GM12878 (cell line): ENCODE measurements at regions not wholly inside any gene's neighbourhood (a gene's known extent, or its start where the extent isn't known, plus 50 kb on each side); places are given as distances from the start of the nearest gene placed in this dataset.

Source experiments
- ATAC-seq: fragments of 200-7000 bp; cut with Tn5 transposase; 3 replicates; pipeline ENCODE4 v1.9.1; 2020; ENCODE audit warnings: mild to moderate bottlenecking, moderate library complexity
- BruUV-seq: library from RNA; stranded (reverse); fragments of 400-500 nt; replicated peaks from 2 replicates; lab custom pipeline; 2021; lab: Mats Ljungman, UMichigan
- CTCF ChIA-PET: fragments of 300-600 bp; sonication (Branson Sonifier 250); formaldehyde crosslinking; extraction: SDS; loops from one replicate; lab custom pipeline; 2021; ENCODE audit warnings: inconsistent platforms; lab: Yijun Ruan, JAX
- POLR2A ChIA-PET: fragments of 350-600 bp; formaldehyde crosslinking; extraction: SDS; loops from one replicate; lab custom pipeline; 2021; ENCODE audit warnings: inconsistent platforms; lab: Charles Lee
- RAD21 ChIA-PET: fragments of 300-600 bp; sonication (Branson Sonifier 250); formaldehyde crosslinking; loops from one replicate; lab custom pipeline; 2023; ENCODE audit warnings: antibody characterized with exemption; ENCODE audit not compliant: unreplicated experiment; lab: Charles Lee
- SMC1A ChIA-PET: fragments of 300-600 bp; sonication (Branson Sonifier 250); formaldehyde crosslinking; loops from one replicate; lab custom pipeline; 2023; ENCODE audit not compliant: unreplicated experiment, uncharacterized antibody; lab: Charles Lee
- DNase-seq: peaks from one replicate; pipeline ENCODE4 v3.0.0-alpha.2; 2011; ENCODE audit warnings: low read depth, low spot score
- FAIRE-seq: peaks from 3 replicates; lab custom pipeline; 2011; peaks lifted over from hg19 to GRCh38; lab: Jason Lieb, UNC
- H2AFZ ChIP-seq: 2 replicates; pipeline ENCODE4 v1.6.0; 2011; ENCODE audit warnings: low read depth, low read length, control low read depth; ENCODE audit not compliant: control insufficient read depth
- H3K27ac ChIP-seq: 2 replicates; pipeline ENCODE4 v1.5.1; 2011; ENCODE audit warnings: control low read depth; ENCODE audit not compliant: control insufficient read depth, insufficient read depth
- H3K27me3 ChIP-seq, 2 experiments: replicated peaks in 1 of 2; 2 replicates each; pipeline versions ENCODE4 v1.6.0 to v1.6.1; 2011; ENCODE audit warnings: low read length in 1 of 2; ENCODE audit not compliant: control insufficient read depth in 2 of 2, insufficient read depth in 2 of 2
- H3K36me3 ChIP-seq, 2 experiments: 2 replicates each; pipeline ENCODE4 v1.5.1; 2011; ENCODE audit warnings: low read length in 1 of 2; ENCODE audit not compliant: control insufficient read depth in 2 of 2, insufficient read depth in 2 of 2
- H3K4me1 ChIP-seq: 2 replicates; pipeline ENCODE4 v1.6.1; 2011; ENCODE audit warnings: mild to moderate bottlenecking, low read length, moderate library complexity, mixed read lengths; ENCODE audit not compliant: control insufficient read depth, insufficient read depth
- H3K4me2 ChIP-seq: 2 replicates; pipeline ENCODE4 v1.6.0; 2011; ENCODE audit warnings: control low read depth; ENCODE audit not compliant: control insufficient read depth, insufficient read depth
- H3K4me3 ChIP-seq: fragments of 200-600 bp; sonication (generic); 2 replicates; pipeline ENCODE4 v1.5.1; 2016
- H3K79me2 ChIP-seq: 2 replicates; pipeline ENCODE4 v1.6.0; 2011; ENCODE audit warnings: low read length; ENCODE audit not compliant: control insufficient read depth, insufficient read depth
- H3K9ac ChIP-seq: 2 replicates; pipeline ENCODE4 v1.8.0; 2011; ENCODE audit warnings: low read length, control low read depth, mixed read lengths; ENCODE audit not compliant: control insufficient read depth, insufficient read depth
- H3K9me3 ChIP-seq: replicated peaks from 3 replicates; pipeline ENCODE4 v1.5.1; 2011; ENCODE audit warnings: mild to moderate bottlenecking, low read length; ENCODE audit not compliant: control insufficient read depth, insufficient read depth
- H4K20me1 ChIP-seq: 2 replicates; pipeline ENCODE4 v1.6.0; 2011; ENCODE audit not compliant: control insufficient read depth, insufficient read depth
- CHD1 ChIP-seq: IDR thresholded peaks from 2 replicates; pipeline ENCODE4 v1.6.1; 2012; ENCODE audit warnings: low read depth, low read length, improper control_type of control experiment
- CREB1 ChIP-seq: IDR thresholded peaks from 2 replicates; pipeline ENCODE4 v1.6.1; 2012; ENCODE audit warnings: low read depth, mild to moderate bottlenecking, inconsistent platforms
- HCFC1 ChIP-seq: fragments of 150-350 bp; IDR thresholded peaks from 2 replicates; pipeline ENCODE4 v1.6.1; 2014; ENCODE audit warnings: low read length
- JUND ChIP-seq: IDR thresholded peaks from 2 replicates; pipeline ENCODE4 v1.6.1; 2012; ENCODE audit warnings: low read depth, mild to moderate bottlenecking, low read length, improper control_type of control experiment, moderate library complexity
- MEF2A ChIP-seq: IDR thresholded peaks from 2 replicates; pipeline ENCODE4 v1.6.1; 2011; ENCODE audit warnings: low read depth, mild to moderate bottlenecking, low read length, moderate library complexity; ENCODE audit not compliant: insufficient read depth
- NFYB ChIP-seq: IDR thresholded peaks from 2 replicates; pipeline ENCODE4 v1.6.1; 2011; ENCODE audit warnings: low read depth, mild to moderate bottlenecking, low read length, improper control_type of control experiment, moderate library complexity; ENCODE audit not compliant: insufficient read depth
- PAX5 ChIP-seq: IDR thresholded peaks from 2 replicates; pipeline ENCODE4 v1.6.1; 2011; ENCODE audit warnings: low read depth, low read length, borderline replicate concordance
- TAF1 ChIP-seq: IDR thresholded peaks from 2 replicates; pipeline ENCODE4 v1.6.1; 2011; ENCODE audit warnings: mild to moderate bottlenecking, low read depth, low read length, borderline replicate concordance
- TBL1XR1 ChIP-seq: IDR thresholded peaks from 2 replicates; pipeline ENCODE4 v1.6.1; 2012; ENCODE audit warnings: low read depth, low read length, improper control_type of control experiment
- WGBS: methylation state at CpG from one replicate; pipeline ENCODE4 v1.1.6; 2016; ENCODE audit warnings: low lambda C conversion rate; ENCODE audit not compliant: insufficient replicate concordance, insufficient coverage; ENCODE audit errors: missing lambda C conversion rate; 5-methylcytosine and 5-hydroxymethylcytosine counted together
- in situ Hi-C: fragments of 300-500 bp; cut with MboI; formaldehyde crosslinking; loops from 9 replicates; pipeline ENCODE4 v1.14.3; 2018; ENCODE audit warnings: mixed read lengths
- intact Hi-C: fragments of 100-400 bp; cut with micrococcal nuclease; formaldehyde crosslinking; loops from one replicate; pipeline ENCODE4 v1.14.2; 2022; ENCODE audit not compliant: unreplicated experiment
- TF ChIP-seq, protein P1 (sequence below): fragments of 450-650 bp; IDR thresholded peaks from 2 replicates; pipeline ENCODE4 v1.6.1; 2014; ENCODE audit warnings: mild to moderate bottlenecking
- TF ChIP-seq, protein P2 (sequence below): IDR thresholded peaks from 2 replicates; pipeline ENCODE4 v1.6.1; 2012; ENCODE audit warnings: mild to moderate bottlenecking, low read depth, low read length

DNA sequence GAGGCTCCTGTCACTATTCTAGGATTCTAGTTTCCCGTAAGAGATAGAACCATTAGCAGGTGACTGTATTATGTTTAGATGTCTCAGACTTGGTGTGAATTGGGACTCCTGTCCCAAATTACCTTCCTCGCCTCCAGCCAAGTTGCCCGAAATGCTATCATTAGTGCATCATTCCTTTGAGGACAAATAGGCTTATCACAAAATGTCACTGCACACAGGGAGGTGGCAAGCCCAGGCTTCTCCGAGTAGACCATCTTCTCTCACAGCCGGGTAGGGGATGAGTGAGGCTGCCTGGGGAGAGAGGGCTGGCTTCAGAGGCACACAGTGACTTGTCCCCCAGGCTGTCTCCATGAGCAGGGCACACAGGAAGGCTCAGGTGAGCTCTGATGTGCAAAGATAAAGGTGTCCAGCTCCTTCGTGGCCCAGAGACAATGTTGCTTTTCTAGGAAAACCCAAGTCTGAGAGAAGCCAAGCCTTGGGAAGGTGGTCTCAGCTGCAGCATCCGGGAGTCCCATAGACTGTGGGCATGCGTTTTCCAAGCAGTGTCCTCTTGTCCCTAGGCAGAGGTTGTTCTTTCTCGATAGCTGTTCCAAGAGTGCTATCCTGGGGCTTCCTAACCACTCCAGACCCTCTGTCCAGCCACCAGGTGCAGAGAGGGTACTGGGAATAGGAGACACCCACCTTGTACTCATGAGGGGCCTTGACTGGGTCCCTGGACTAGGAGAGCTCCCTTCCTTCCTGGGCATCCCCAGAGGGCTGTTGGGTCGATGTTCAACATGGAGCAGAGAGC is 163.1 kb upstream of the TSHZ3 start:
- FAIRE-seq = no peak
- no peaks in the 10 kb centered on the region for H3K79me2 ChIP-seq
- POLR2A ChIA-PET = no interaction called here
- ATAC-seq = no peak
- TF ChIP-seq PAX5 = no peak
- TF ChIP-seq, protein P1, sequence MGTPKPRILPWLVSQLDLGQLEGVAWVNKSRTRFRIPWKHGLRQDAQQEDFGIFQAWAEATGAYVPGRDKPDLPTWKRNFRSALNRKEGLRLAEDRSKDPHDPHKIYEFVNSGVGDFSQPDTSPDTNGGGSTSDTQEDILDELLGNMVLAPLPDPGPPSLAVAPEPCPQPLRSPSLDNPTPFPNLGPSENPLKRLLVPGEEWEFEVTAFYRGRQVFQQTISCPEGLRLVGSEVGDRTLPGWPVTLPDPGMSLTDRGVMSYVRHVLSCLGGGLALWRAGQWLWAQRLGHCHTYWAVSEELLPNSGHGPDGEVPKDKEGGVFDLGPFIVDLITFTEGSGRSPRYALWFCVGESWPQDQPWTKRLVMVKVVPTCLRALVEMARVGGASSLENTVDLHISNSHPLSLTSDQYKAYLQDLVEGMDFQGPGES = no peak
- no peak for TF ChIP-seq TAF1
- no peak for TF ChIP-seq MEF2A
- no peak for TF ChIP-seq JUND
- TF ChIP-seq, protein P2, sequence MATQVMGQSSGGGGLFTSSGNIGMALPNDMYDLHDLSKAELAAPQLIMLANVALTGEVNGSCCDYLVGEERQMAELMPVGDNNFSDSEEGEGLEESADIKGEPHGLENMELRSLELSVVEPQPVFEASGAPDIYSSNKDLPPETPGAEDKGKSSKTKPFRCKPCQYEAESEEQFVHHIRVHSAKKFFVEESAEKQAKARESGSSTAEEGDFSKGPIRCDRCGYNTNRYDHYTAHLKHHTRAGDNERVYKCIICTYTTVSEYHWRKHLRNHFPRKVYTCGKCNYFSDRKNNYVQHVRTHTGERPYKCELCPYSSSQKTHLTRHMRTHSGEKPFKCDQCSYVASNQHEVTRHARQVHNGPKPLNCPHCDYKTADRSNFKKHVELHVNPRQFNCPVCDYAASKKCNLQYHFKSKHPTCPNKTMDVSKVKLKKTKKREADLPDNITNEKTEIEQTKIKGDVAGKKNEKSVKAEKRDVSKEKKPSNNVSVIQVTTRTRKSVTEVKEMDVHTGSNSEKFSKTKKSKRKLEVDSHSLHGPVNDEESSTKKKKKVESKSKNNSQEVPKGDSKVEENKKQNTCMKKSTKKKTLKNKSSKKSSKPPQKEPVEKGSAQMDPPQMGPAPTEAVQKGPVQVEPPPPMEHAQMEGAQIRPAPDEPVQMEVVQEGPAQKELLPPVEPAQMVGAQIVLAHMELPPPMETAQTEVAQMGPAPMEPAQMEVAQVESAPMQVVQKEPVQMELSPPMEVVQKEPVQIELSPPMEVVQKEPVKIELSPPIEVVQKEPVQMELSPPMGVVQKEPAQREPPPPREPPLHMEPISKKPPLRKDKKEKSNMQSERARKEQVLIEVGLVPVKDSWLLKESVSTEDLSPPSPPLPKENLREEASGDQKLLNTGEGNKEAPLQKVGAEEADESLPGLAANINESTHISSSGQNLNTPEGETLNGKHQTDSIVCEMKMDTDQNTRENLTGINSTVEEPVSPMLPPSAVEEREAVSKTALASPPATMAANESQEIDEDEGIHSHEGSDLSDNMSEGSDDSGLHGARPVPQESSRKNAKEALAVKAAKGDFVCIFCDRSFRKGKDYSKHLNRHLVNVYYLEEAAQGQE = no peak
- no peak for TF ChIP-seq CREB1
- no peak for TF ChIP-seq HCFC1
- no peak for TF ChIP-seq TBL1XR1
- no peak for TF ChIP-seq NFYB
- TF ChIP-seq CHD1 = no peak
- TF ChIP-seq, all 136 proteins: peak for 0
- RAD21 ChIA-PET = no interaction called here
- no peak overlapping the region for H2AFZ ChIP-seq
- no peaks in the 10 kb centered on the region for H4K20me1 ChIP-seq
- H3K9ac ChIP-seq = no peak overlapping the region
- H3K27me3 ChIP-seq = no peaks in the 10 kb centered on the region
- CTCF ChIA-PET = no interaction called here
- H3K4me1 ChIP-seq = no peaks in the 10 kb centered on the region
- no peaks in the 10 kb centered on the region; the same call in 2 of the 3 replicates for H3K9me3 ChIP-seq
- H3K27ac ChIP-seq = no peak overlapping the region
- WGBS = 10% methylated on average over 10 of the region's 10 CpGs
- SMC1A ChIA-PET = interaction anchor here (0.9 kb wide), 1 partner anchor 12 kb away, joined by 3 read pairs; no protein-coding TSS in a partner anchor
- H3K4me2 ChIP-seq = no peak overlapping the region
- intact Hi-C loops = no loop called here
- no peak for DNase-seq
- BruUV-seq = no TSS peak
- H3K36me3 ChIP-seq = no peaks in the 10 kb centered on the region
- in situ Hi-C loops = no loop called here
- no peak overlapping the region for H3K4me3 ChIP-seq
